ENCODE measurements at regions not wholly inside any gene's neighbourhood (a gene's known extent, or its start where the extent isn't known, plus 50 kb on each side); places are given as distances from the start of the nearest gene placed in this dataset.

DNA sequence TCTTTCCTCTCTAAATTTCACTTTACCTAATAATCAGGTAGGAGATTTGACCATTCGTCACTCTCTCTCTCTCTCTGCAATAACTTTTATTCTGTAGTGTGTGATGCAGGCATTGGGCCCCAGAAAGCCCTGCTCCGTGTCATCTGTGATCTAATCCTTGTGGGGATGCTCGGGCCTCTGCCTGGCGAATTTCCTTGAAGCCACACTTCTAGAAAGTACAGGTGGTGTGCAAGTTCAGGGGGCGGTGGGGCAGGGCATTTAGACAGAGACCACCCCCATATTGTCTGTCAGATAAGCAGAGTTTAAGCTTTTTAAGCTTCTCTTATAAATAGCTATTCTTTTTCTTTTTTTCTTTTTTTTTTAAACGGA is 53.4 kb upstream of the GPR12 start:
- Histone ChIP-seq H3K4me1 (replicated peaks in 1 of 2; ENCODE audit: control insufficient read depth in 2 of 2, insufficient read depth in 2 of 2, low read length in 2 of 2) (no peaks in the 10 kb centered on the region), H2AFZ (ENCODE audit: low read depth, low read length) (no peak overlapping the region), H3K27ac (ENCODE audit: extremely low read depth, low read depth, low read length) (no peak overlapping the region), H3K9me3 (replicated peaks; ENCODE audit: control insufficient read depth, insufficient read depth, low read depth, low read length) (no peaks in the 10 kb centered on the region), H3K4me2 (ENCODE audit: insufficient read depth, low read length) (no peak overlapping the region), H3K36me3 (ENCODE audit: control insufficient read depth, insufficient read depth, low read length) (no peaks in the 10 kb centered on the region), H3K4me3 (no peak overlapping the region), H4K20me1 (replicated peaks; ENCODE audit: control insufficient read depth, insufficient read depth, low read length) (no peaks in the 10 kb centered on the region; the same call in 1 of the 2 replicates), H3K9ac (ENCODE audit: insufficient read depth in 1 of 2, low read depth in 2 of 2, low read length in 2 of 2) (no peak overlapping the region), H3K79me2 (ENCODE audit: control insufficient read depth, insufficient read depth, low read length) (no peaks in the 10 kb centered on the region), H3K9me1 (ENCODE audit: control insufficient read depth, insufficient read depth, low read length) (no peaks in the 10 kb centered on the region), H3K27me3 (ENCODE audit: control insufficient read depth in 2 of 2, insufficient read depth in 2 of 2, low read length in 2 of 2) (no peaks in the 10 kb centered on the region; a peak in 1 of 5 replicates)
- ATAC-seq, result no peak
- intact Hi-C loops (cut with micrococcal nuclease) (no loop called here), in situ Hi-C loops (cut with MboI) (no loop called here)
- TF ChIP-seq ZNF197 (CRISPR knock-in tag; IDR thresholded peaks at IDR 0.05; ENCODE audit: low read depth) (no peak), DLX4 (CRISPR knock-in tag; IDR thresholded peaks at IDR 0.05) (no peak), MAFF (IDR thresholded peaks at IDR 0.05; ENCODE audit: low read length) (no peak), DMBX1 (CRISPR knock-in tag; IDR thresholded peaks at IDR 0.05; ENCODE audit: borderline replicate concordance) (no peak), MTA3 (IDR thresholded peaks at IDR 0.05; ENCODE audit: borderline replicate concordance) (no peak), KLF1 (tag; IDR thresholded peaks at IDR 0.05) (no peak), HIVEP1 (CRISPR knock-in tag; IDR thresholded peaks at IDR 0.05) (no peak), RBM39 (optimal IDR thresholded peaks at IDR 0.05; ENCODE audit: low read depth, low read length) (no peak), LEF1 (IDR thresholded peaks at IDR 0.05) (no peak), SP1 (CRISPR knock-in tag; IDR thresholded peaks at IDR 0.05) (no peak), ARID3B (CRISPR knock-in tag; IDR thresholded peaks at IDR 0.05; ENCODE audit: borderline replicate concordance) (no peak), JUNB (CRISPR knock-in tag; conservative IDR thresholded peaks at IDR 0.05) (no peak), HMG20B (CRISPR knock-in tag; IDR thresholded peaks at IDR 0.05) (no peak)
- no peak for DNase-seq (ENCODE audit: extremely low read depth in 1 of 4, low spot score in 3 of 4)
- no peak for FAIRE-seq
- ChIA-PET CTCF (ENCODE audit: low intra/inter-chr PET ratio) (no interaction called here), POLR2A (interaction anchor here (0.7 kb wide), 1 partner anchor 12 kb away, joined by 3 read pairs; no protein-coding TSS in a partner anchor)
- BruUV-seq (replicated peaks), result no TSS peak
- WGBS (ENCODE audit: insufficient coverage, low coverage, missing lambda C conversion rate), result 2% methylated on average over 6 of the region's 6 CpGs

All from K562 (cell line).